B cell (primary cell): ENCODE measurements at regions not wholly inside any gene's neighbourhood (a gene's known extent, or its start where the extent isn't known, plus 50 kb on each side); places are given as distances from the start of the nearest gene placed in this dataset.

Experiments used
- ATAC-seq: fragments of 200-7000 bp; cut with Tn5 transposase; one replicate; pipeline ENCODE4 v1.10.0; 2021; ENCODE audit warnings: low read depth, mild to moderate bottlenecking, moderate number of reproducible peaks, moderate library complexity
- CTCF ChIA-PET: fragments of 350-600 bp; sonication (Branson Sonifier 250); formaldehyde crosslinking; loops from one replicate; lab custom pipeline; 2021; ENCODE audit warnings: antibody characterized with exemption, inconsistent platforms; lab: Charles Lee
- POLR2A ChIA-PET: fragments of 350-600 bp; sonication (Branson Sonifier 250); formaldehyde crosslinking; loops from one replicate; lab custom pipeline; 2021; ENCODE audit warnings: antibody characterized with exemption; lab: Charles Lee
- DNase-seq: peaks from one replicate; pipeline ENCODE4 v3.0.0; 2013
- H2AFZ ChIP-seq: 2 replicates; pipeline ENCODE4 v1.6.1; 2012; ENCODE audit warnings: mild to moderate bottlenecking, low read depth, low read length; ENCODE audit not compliant: insufficient read depth, poor library complexity, severe bottlenecking
- H3K27ac ChIP-seq, 2 donors: 1 replicate in 1 of 2; 2 replicates in 1 of 2; pipeline ENCODE4 v1.5.1; 2012 to 2013; ENCODE audit warnings: low read length in 2 of 2, mild to moderate bottlenecking in 2 of 2, moderate library complexity in 1 of 2
- H3K27me3 ChIP-seq, 4 experiments: fragments of 200-600 bp in 1 of 4; sonication (generic) in 1 of 4; replicated peaks in 1 of 4; 1 replicate in 2 of 4; 2 replicates in 2 of 4; pipeline versions ENCODE4 v1.6.1 to v1.7.0; 2013 to 2016; ENCODE audit warnings: low read length in 3 of 4, mild to moderate bottlenecking in 2 of 4, mixed read lengths in 1 of 4, moderate library complexity in 1 of 4; ENCODE audit not compliant: insufficient read depth in 4 of 4, control insufficient read depth in 3 of 4; ENCODE audit errors: control extremely low read depth in 1 of 4
- H3K36me3 ChIP-seq, 2 experiments: replicated peaks in 1 of 2; 1 replicate in 1 of 2; 2 replicates in 1 of 2; pipeline versions ENCODE4 v1.6.1 to v1.7.1; 2013; ENCODE audit warnings: low read length in 1 of 2; ENCODE audit not compliant: insufficient read depth in 2 of 2, control insufficient read depth in 1 of 2; ENCODE audit errors: control extremely low read depth in 1 of 2, extremely low read depth in 1 of 2
- H3K4me1 ChIP-seq, 2 donors: fragments of 200-600 bp in 1 of 2; sonication (generic) in 1 of 2; 1 replicate in 1 of 2; 2 replicates in 1 of 2; pipeline versions ENCODE4 v1.5.1 to v1.6.1; 2013 to 2017; ENCODE audit warnings: low read length in 2 of 2; ENCODE audit not compliant: control insufficient read depth in 2 of 2, insufficient read depth in 2 of 2
- H3K4me2 ChIP-seq: replicated peaks from 2 replicates; pipeline ENCODE3; 2012; ENCODE audit warnings: mild to moderate bottlenecking, low read depth, low read length; ENCODE audit not compliant: poor library complexity, severe bottlenecking
- H3K4me3 ChIP-seq, 5 experiments: fragments of 200-600 bp in 1 of 5; sonication (generic) in 1 of 5; 1 replicate in 3 of 5; 2 replicates in 2 of 5; pipeline versions ENCODE4 v1.5.1 to v1.7.0; 2011 to 2016; ENCODE audit warnings: low read length in 4 of 5, mild to moderate bottlenecking in 4 of 5, low read depth in 2 of 5, control low read depth in 1 of 5, moderate library complexity in 1 of 5; ENCODE audit not compliant: insufficient read depth in 1 of 5; ENCODE audit errors: control extremely low read depth in 1 of 5, extremely low read depth in 1 of 5
- H3K79me2 ChIP-seq: fragments of 200-600 bp; sonication (generic); one replicate; pipeline ENCODE4 v1.6.0; 2016; ENCODE audit warnings: low read length; ENCODE audit not compliant: control insufficient read depth, insufficient read depth
- H3K9ac ChIP-seq: fragments of 200-600 bp; sonication (generic); 2 replicates; pipeline ENCODE4 v1.6.1; 2017; ENCODE audit warnings: mild to moderate bottlenecking, low read length, moderate library complexity
- H3K9me3 ChIP-seq, 3 donors: one replicate each; pipeline versions ENCODE4 v1.6.1 to v1.7.1; 2013; ENCODE audit warnings: low read length in 2 of 3; ENCODE audit not compliant: control insufficient read depth in 2 of 3, insufficient read depth in 1 of 3; ENCODE audit errors: control extremely low read depth in 1 of 3
- H4K20me1 ChIP-seq: 2 replicates; pipeline ENCODE4 v1.6.0; 2012; ENCODE audit warnings: mild to moderate bottlenecking, low read length; ENCODE audit not compliant: insufficient read depth, control insufficient read depth, poor library complexity, severe bottlenecking
- H3K27ac Mint-ChIP-seq: one replicate; pipeline ENCODE4 v1.8.0; 2021; ENCODE audit warnings: mixed read lengths
- H3K27me3 Mint-ChIP-seq: one replicate; pipeline ENCODE4 v1.8.0; 2021; ENCODE audit warnings: mixed read lengths
- H3K4me1 Mint-ChIP-seq: one replicate; pipeline ENCODE4 v1.8.0; 2021; ENCODE audit warnings: mixed read lengths
- H3K4me3 Mint-ChIP-seq: one replicate; pipeline ENCODE4 v1.8.0; 2021; ENCODE audit warnings: mixed read lengths
- H3K9me3 Mint-ChIP-seq: one replicate; pipeline ENCODE4 v1.8.0; 2022; ENCODE audit warnings: mixed read lengths; ENCODE audit not compliant: insufficient read depth
- EZH2 ChIP-seq: IDR thresholded peaks from 2 replicates; pipeline ENCODE4 v1.6.1; 2012; ENCODE audit warnings: borderline replicate concordance, low read depth, mild to moderate bottlenecking, moderate library complexity, low read length; ENCODE audit not compliant: insufficient read depth, poor library complexity, severe bottlenecking
- WGBS: methylation state at CpG from one replicate; pipeline ENCODE4 v1.1.5; 2013; ENCODE audit warnings: missing lambda C conversion rate; ENCODE audit not compliant: insufficient coverage; 5-methylcytosine and 5-hydroxymethylcytosine counted together
- intact Hi-C: fragments of 100-400 bp; cut with micrococcal nuclease; formaldehyde crosslinking; loops from one replicate; pipeline ENCODE4 v1.10.0; 2022
- TF ChIP-seq, protein P1 (sequence below): fragments of 200-600 bp; IDR thresholded peaks from one replicate; pipeline ENCODE4 v1.8.0; 2022; ENCODE audit warnings: antibody characterized with exemption, mild to moderate bottlenecking

DNA sequence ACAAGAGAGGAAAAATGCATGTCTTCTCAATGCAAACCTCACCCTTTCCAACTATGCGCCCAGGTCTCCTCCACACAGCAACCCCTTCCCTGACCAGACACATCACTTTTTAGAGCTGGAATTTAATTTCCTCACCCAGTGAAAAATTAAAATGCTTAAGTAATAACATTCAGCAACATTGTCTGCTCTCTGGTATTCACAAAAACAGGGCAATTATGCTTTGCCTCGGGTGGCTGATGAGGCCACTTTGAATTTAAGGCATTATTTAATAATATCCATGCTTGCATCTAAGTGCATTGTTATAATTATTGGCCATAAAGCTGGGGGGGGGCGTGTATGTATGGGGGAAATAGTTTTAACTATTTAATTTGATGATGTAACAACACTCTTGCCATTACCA, 777.8 kb upstream of the NRSN1 start:
- H4K20me1 ChIP-seq, result no peaks in the 10 kb centered on the region
- H3K4me2 ChIP-seq, result no peak overlapping the region
- H3K4me1 ChIP-seq, result no peaks in the 10 kb centered on the region
- Mint-ChIP-seq H3K27ac (no peak overlapping the region), H3K9me3 (peaks cover 6% of the 10 kb centered on the region), H3K4me3 (no peak overlapping the region), H3K27me3 (no peaks in the 10 kb centered on the region), H3K4me1 (no peaks in the 10 kb centered on the region)
- TF ChIP-seq, protein P1, sequence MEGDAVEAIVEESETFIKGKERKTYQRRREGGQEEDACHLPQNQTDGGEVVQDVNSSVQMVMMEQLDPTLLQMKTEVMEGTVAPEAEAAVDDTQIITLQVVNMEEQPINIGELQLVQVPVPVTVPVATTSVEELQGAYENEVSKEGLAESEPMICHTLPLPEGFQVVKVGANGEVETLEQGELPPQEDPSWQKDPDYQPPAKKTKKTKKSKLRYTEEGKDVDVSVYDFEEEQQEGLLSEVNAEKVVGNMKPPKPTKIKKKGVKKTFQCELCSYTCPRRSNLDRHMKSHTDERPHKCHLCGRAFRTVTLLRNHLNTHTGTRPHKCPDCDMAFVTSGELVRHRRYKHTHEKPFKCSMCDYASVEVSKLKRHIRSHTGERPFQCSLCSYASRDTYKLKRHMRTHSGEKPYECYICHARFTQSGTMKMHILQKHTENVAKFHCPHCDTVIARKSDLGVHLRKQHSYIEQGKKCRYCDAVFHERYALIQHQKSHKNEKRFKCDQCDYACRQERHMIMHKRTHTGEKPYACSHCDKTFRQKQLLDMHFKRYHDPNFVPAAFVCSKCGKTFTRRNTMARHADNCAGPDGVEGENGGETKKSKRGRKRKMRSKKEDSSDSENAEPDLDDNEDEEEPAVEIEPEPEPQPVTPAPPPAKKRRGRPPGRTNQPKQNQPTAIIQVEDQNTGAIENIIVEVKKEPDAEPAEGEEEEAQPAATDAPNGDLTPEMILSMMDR, result no peak
- no peak for TF ChIP-seq EZH2
- no peaks in the 10 kb centered on the region for H3K79me2 ChIP-seq
- no peak for DNase-seq
- POLR2A ChIA-PET, result no interaction called here
- H3K9me3 ChIP-seq, result peaks cover 0 to 3% (median 0%) of the 10 kb centered on the region in 3 donors
- no peaks in the 10 kb centered on the region for H3K27me3 ChIP-seq
- H2AFZ ChIP-seq, result no peak overlapping the region
- CTCF ChIA-PET, result no interaction called here
- no peak overlapping the region for H3K9ac ChIP-seq
- intact Hi-C loops, result no loop called here
- no peaks in the 10 kb centered on the region for H3K36me3 ChIP-seq
- WGBS, result no CpG with 5 or more reads among the region's 3 CpGs
- H3K27ac ChIP-seq, result no peak overlapping the region
- ATAC-seq, result no peak
- no peak overlapping the region for H3K4me3 ChIP-seq

DNA sequence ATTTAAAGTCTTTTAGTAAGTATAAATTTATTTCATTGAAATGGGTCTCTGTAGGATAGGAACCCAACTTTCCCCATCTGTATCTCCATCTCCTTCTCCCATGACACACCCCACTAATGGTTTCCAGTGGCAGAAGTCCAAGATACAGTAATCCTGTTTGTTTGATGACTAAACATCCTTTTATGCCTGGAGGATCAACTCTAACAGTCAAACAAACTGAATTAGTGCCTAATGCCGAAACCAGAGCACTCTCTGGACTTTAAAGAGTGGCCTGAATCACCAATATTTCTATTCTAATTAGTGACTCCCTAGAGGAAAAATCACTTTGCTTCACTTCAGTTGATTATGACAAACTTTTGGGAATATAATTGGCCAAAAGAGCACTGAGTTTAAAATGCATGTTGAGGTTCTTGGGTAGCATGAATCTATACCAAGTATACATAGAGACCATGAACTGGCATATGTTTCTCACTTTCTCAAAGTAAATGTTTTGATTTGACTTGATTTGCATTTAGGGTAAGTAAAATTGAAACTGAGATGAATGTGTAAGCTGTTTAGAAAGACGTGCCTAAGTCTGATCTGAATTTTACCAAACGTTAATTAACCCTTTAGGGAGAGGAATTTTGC, 776.4 kb upstream of the NRSN1 start:
- H3K9me3 ChIP-seq, result peaks cover 0 to 3% (median 0%) of the 10 kb centered on the region in 3 donors
- no peaks in the 10 kb centered on the region for H3K79me2 ChIP-seq
- CTCF ChIA-PET, result no interaction called here
- H3K27ac ChIP-seq, result no peak overlapping the region
- no peaks in the 10 kb centered on the region for H3K4me1 Mint-ChIP-seq
- intact Hi-C loops, result no loop called here
- H3K9me3 Mint-ChIP-seq, result peaks cover 6% of the 10 kb centered on the region
- no peaks in the 10 kb centered on the region for H3K4me1 ChIP-seq
- no peaks in the 10 kb centered on the region for H3K27me3 Mint-ChIP-seq
- no peak overlapping the region for H3K9ac ChIP-seq
- no peak overlapping the region for H3K27ac Mint-ChIP-seq
- no peaks in the 10 kb centered on the region for H3K36me3 ChIP-seq
- 80% methylated on average over 1 of the region's 3 CpGs for WGBS
- H4K20me1 ChIP-seq, result no peaks in the 10 kb centered on the region
- H3K4me3 ChIP-seq, result no peak overlapping the region
- H3K27me3 ChIP-seq, result no peaks in the 10 kb centered on the region
- no peak for DNase-seq
- TF ChIP-seq EZH2, result no peak
- TF ChIP-seq, protein P1, result no peak
- no peak for ATAC-seq
- H3K4me3 Mint-ChIP-seq, result no peak overlapping the region
- H2AFZ ChIP-seq, result no peak overlapping the region
- H3K4me2 ChIP-seq, result no peak overlapping the region
- POLR2A ChIA-PET, result no interaction called here
